SK-N-SH (cell line): ENCODE measurements at regions not wholly inside any gene's neighbourhood (a gene's known extent, or its start where the extent isn't known, plus 50 kb on each side); places are given as distances from the start of the nearest gene placed in this dataset.

Experiments
- CTCF ChIA-PET: fragments of 300-600, 350-600 bp; formaldehyde crosslinking; extraction: SDS; loops from one replicate; lab custom pipeline; 2021; lab: Yijun Ruan, JAX
- POLR2A ChIA-PET: fragments of 350-600 bp; sonication (Branson Sonifier 250); formaldehyde crosslinking; extraction: SDS; loops from one replicate; lab custom pipeline; 2020; ENCODE audit warnings: antibody characterized with exemption, inconsistent platforms; lab: Yijun Ruan, JAX
- DNase-seq: peaks from one replicate; pipeline ENCODE4 v3.0.0; 2012
- H2AFZ ChIP-seq: fragments of 200-600 bp; sonication (generic); 2 replicates; pipeline ENCODE4 v1.8.1; 2016; ENCODE audit warnings: antibody characterized with exemption, mild to moderate bottlenecking, low read depth
- H3F3A ChIP-seq: fragments of 200-600 bp; sonication (generic); replicated peaks from 2 replicates; pipeline ENCODE3; 2016; ENCODE audit warnings: antibody characterized with exemption, mild to moderate bottlenecking; ENCODE audit not compliant: insufficient read depth
- H3K27ac ChIP-seq, 2 experiments: fragments of 200-500 bp in 1 of 2; fragments of 200-600 bp in 1 of 2; sonication (Bioruptor generic) in 1 of 2; sonication (generic), shearing (Covaris generic) in 1 of 2; 2 replicates each; pipeline versions ENCODE4 v1.5.1 to v1.6.1; 2014 to 2016; ENCODE audit warnings: low read depth in 2 of 2, inconsistent platforms in 1 of 2, low read length in 1 of 2, mild to moderate bottlenecking in 1 of 2, mixed read lengths in 1 of 2
- H3K27me3 ChIP-seq: fragments of 200-600 bp; sonication (generic), shearing (Covaris generic); 2 replicates; pipeline ENCODE4 v1.6.1; 2016; ENCODE audit warnings: mixed run types; ENCODE audit not compliant: insufficient read depth
- H3K36me3 ChIP-seq, 2 experiments: fragments of 200-500 bp in 1 of 2; fragments of 200-600 bp in 1 of 2; sonication (Bioruptor generic) in 1 of 2; sonication (generic) in 1 of 2; replicated peaks in 1 of 2; 2 replicates each; pipeline versions ENCODE3 to v1.5.1; 2014 to 2016; ENCODE audit warnings: low read length in 1 of 2, mild to moderate bottlenecking in 1 of 2; ENCODE audit not compliant: insufficient read depth in 2 of 2, control insufficient read depth in 1 of 2
- H3K4me1 ChIP-seq, 2 experiments: fragments of 200-500 bp in 1 of 2; fragments of 200-600 bp in 1 of 2; sonication (Bioruptor generic) in 1 of 2; sonication (generic), shearing (Covaris generic) in 1 of 2; 2 replicates each; pipeline versions ENCODE4 v1.5.1 to v1.6.1; 2014 to 2016; ENCODE audit warnings: low read depth in 1 of 2, low read length in 1 of 2, mixed run types in 1 of 2; ENCODE audit not compliant: insufficient read depth in 2 of 2, control insufficient read depth in 1 of 2
- H3K4me2 ChIP-seq: fragments of 200-600 bp; sonication (generic), shearing (Covaris generic); 2 replicates; pipeline ENCODE4 v1.6.1; 2017; ENCODE audit warnings: mixed run types
- H3K4me3 ChIP-seq, 2 experiments: fragments of 200-500 bp in 1 of 2; fragments of 200-600 bp in 1 of 2; sonication (Bioruptor generic) in 1 of 2; sonication (generic), shearing (Covaris generic) in 1 of 2; 2 replicates each; pipeline versions ENCODE4 v1.5.1 to v1.8.1; 2014 to 2016; ENCODE audit warnings: low read depth in 2 of 2, inconsistent platforms in 1 of 2, low read length in 1 of 2, mild to moderate bottlenecking in 1 of 2, mixed read lengths in 1 of 2, moderate library complexity in 1 of 2
- H3K79me2 ChIP-seq: fragments of 200-600 bp; sonication (generic); 2 replicates; pipeline ENCODE4 v1.8.1; 2017; ENCODE audit warnings: mild to moderate bottlenecking; ENCODE audit not compliant: insufficient read depth
- H3K9ac ChIP-seq: fragments of 200-600 bp; sonication (generic); 2 replicates; pipeline ENCODE4 v1.6.1; 2017; ENCODE audit warnings: mixed run types
- H3K9me2 ChIP-seq: fragments of 200-600 bp; sonication (generic); 2 replicates; pipeline ENCODE4 v1.6.1; 2017; ENCODE audit warnings: mixed run types
- H3K9me3 ChIP-seq: fragments of 200-600 bp; sonication (generic); 2 replicates; pipeline ENCODE4 v1.6.1; 2017; ENCODE audit warnings: mixed run types, mild to moderate bottlenecking, moderate library complexity
- H4K20me1 ChIP-seq: fragments of 200-600 bp; sonication (generic); 2 replicates; pipeline ENCODE4 v1.6.1; 2017; ENCODE audit warnings: mild to moderate bottlenecking, mixed run types; ENCODE audit not compliant: insufficient read depth
- EP300 ChIP-seq, 2 experiments: IDR thresholded peaks; 2 replicates each; pipeline versions ENCODE4 v1.4.0 to v1.6.1; 2012; ENCODE audit warnings: borderline replicate concordance in 1 of 2, low read depth in 1 of 2, low read length in 1 of 2
- EZH2phosphoT487 ChIP-seq: fragments of 200-600 bp; sonication (generic); IDR thresholded peaks from 2 replicates; pipeline ENCODE4 v1.6.1; 2017; ENCODE audit warnings: low read depth, mixed run types, mild to moderate bottlenecking, antibody characterized with exemption, moderate library complexity, borderline replicate concordance
- FOXJ3 ChIP-seq: sonication (generic); formaldehyde crosslinking; IDR thresholded peaks from 2 replicates; pipeline ENCODE4 v1.5.1; 2020; ENCODE audit warnings: mild to moderate bottlenecking, missing genetic modification reagents
- FOXM1 ChIP-seq: IDR thresholded peaks from 2 replicates; pipeline ENCODE4 v1.4.0; 2012; ENCODE audit warnings: low read depth, mild to moderate bottlenecking
- GATA2 ChIP-seq: sonication (generic); formaldehyde crosslinking; IDR thresholded peaks from 2 replicates; pipeline ENCODE4 v1.5.0; 2020; ENCODE audit warnings: mild to moderate bottlenecking, missing genetic modification reagents
- JUND ChIP-seq: IDR thresholded peaks from 2 replicates; pipeline ENCODE4 v1.4.0; 2012
- MAX ChIP-seq: IDR thresholded peaks from 2 replicates; pipeline ENCODE4 v1.4.0; 2012; ENCODE audit warnings: low read depth
- MEF2A ChIP-seq: IDR thresholded peaks from 2 replicates; pipeline ENCODE4 v1.4.0; 2012; ENCODE audit warnings: low read depth, borderline replicate concordance
- NRF1 ChIP-seq: IDR thresholded peaks from 2 replicates; pipeline ENCODE4 v1.6.1; 2012; ENCODE audit warnings: low read depth, mild to moderate bottlenecking, low read length
- PBX3 ChIP-seq: IDR thresholded peaks from 2 replicates; pipeline ENCODE4; 2012
- RFX5 ChIP-seq: IDR thresholded peaks from 2 replicates; pipeline ENCODE4 v1.6.1; 2012; ENCODE audit warnings: mild to moderate bottlenecking, improper control_type of control experiment, low read length
- RXRA ChIP-seq: IDR thresholded peaks from 2 replicates; pipeline ENCODE4 v1.4.0; 2012; ENCODE audit warnings: low read depth, mild to moderate bottlenecking, borderline replicate concordance
- TCF12 ChIP-seq: IDR thresholded peaks from 2 replicates; pipeline ENCODE4 v1.4.0; 2012
- TEAD4 ChIP-seq: IDR thresholded peaks from 2 replicates; pipeline ENCODE4 v1.4.0; 2012; ENCODE audit warnings: mild to moderate bottlenecking, borderline replicate concordance; ENCODE audit not compliant: insufficient read depth
- USF2 ChIP-seq: fragments of 150-350 bp; IDR thresholded peaks from 2 replicates; pipeline ENCODE4 v1.6.1; 2017; ENCODE audit warnings: antibody characterized with exemption, low read length, low read depth, borderline replicate concordance
- YY1 ChIP-seq: IDR thresholded peaks from 2 replicates; pipeline ENCODE4 v1.4.0; 2012; ENCODE audit warnings: low read depth, mild to moderate bottlenecking
- ZBTB33 ChIP-seq: IDR thresholded peaks from 2 replicates; pipeline ENCODE4 v1.4.0; 2012; ENCODE audit warnings: low read depth, borderline replicate concordance
- WGBS: methylation state at CpG from one replicate; pipeline ENCODE4 v1.1.6; 2017; ENCODE audit warnings: low lambda C conversion rate; 5-methylcytosine and 5-hydroxymethylcytosine counted together
- TF ChIP-seq, protein P1 (sequence below): fragments of 150-350 bp; IDR thresholded peaks from 2 replicates; pipeline ENCODE4 v1.6.1; 2016; ENCODE audit warnings: mild to moderate bottlenecking, low read depth, low read length

DNA sequence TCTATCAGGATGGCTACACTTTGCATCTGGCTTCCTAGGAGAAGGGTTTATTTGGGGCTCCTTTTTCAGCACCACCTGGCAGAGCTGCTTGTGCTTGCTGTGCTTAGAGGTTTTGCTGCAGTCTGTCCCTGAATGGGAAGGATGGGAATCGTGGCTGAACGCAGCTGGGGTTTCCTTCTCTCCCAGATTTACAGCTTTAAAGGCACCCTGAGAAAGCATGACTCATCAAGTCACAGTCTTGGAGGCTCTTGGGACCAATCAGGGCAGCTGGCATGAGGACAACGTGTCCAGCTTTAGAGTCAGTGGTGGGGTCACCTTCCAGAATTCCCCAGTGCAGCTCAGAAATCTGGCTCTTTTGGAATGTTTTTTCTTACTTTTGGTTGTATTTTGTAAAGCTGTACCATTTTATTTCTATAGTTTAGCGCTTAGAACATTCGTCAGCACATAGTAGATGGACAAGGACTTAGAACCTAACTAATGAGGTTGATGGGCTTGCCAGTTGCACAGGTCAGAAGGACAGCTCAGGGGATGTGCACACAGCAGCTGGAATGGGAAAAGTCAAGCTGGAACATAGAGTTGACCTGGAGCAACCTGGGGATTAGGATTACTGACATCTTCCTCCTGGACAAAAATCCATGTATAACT lies 222.6 kb downstream of the PRDM2 start:
- CTCF ChIA-PET, result interaction anchor here (0.6 kb wide), 1 partner anchor 1165 kb away, joined by 3 read pairs; no protein-coding TSS in a partner anchor
- H3K4me2 ChIP-seq, result no peak overlapping the region
- H2AFZ ChIP-seq, result no peak overlapping the region
- POLR2A ChIA-PET, result no interaction called here
- no peaks in the 10 kb centered on the region for H3F3A ChIP-seq
- no peaks in the 10 kb centered on the region for H3K36me3 ChIP-seq
- no peak for DNase-seq
- no peak overlapping the region for H3K27ac ChIP-seq
- no peak overlapping the region for H3K4me3 ChIP-seq
- no peaks in the 10 kb centered on the region for H4K20me1 ChIP-seq
- 2% methylated on average over 4 of the region's 5 CpGs for WGBS
- H3K9ac ChIP-seq, result no peak overlapping the region
- H3K9me2 ChIP-seq, result no peaks in the 10 kb centered on the region
- no peaks in the 10 kb centered on the region for H3K27me3 ChIP-seq
- no peaks in the 10 kb centered on the region for H3K4me1 ChIP-seq
- H3K79me2 ChIP-seq, result no peaks in the 10 kb centered on the region
- no peaks in the 10 kb centered on the region for H3K9me3 ChIP-seq
- TF ChIP-seq RXRA, result no peak
- no peak for TF ChIP-seq JUND
- TF ChIP-seq, protein P1, sequence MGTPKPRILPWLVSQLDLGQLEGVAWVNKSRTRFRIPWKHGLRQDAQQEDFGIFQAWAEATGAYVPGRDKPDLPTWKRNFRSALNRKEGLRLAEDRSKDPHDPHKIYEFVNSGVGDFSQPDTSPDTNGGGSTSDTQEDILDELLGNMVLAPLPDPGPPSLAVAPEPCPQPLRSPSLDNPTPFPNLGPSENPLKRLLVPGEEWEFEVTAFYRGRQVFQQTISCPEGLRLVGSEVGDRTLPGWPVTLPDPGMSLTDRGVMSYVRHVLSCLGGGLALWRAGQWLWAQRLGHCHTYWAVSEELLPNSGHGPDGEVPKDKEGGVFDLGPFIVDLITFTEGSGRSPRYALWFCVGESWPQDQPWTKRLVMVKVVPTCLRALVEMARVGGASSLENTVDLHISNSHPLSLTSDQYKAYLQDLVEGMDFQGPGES, result no peak
- no peak for TF ChIP-seq USF2
- no peak for TF ChIP-seq TEAD4
- no peak for TF ChIP-seq PBX3
- no peak for TF ChIP-seq TCF12
- no peak for TF ChIP-seq ZBTB33
- no peak for TF ChIP-seq FOXM1

GRCh38 chr1:13926556-13926955 lies 226.6 kb downstream of the PRDM2 start:
- Histone ChIP-seq H3K79me2 (no peaks in the 10 kb centered on the region), H3K4me1 (no peaks in the 10 kb centered on the region), H3K9me3 (no peaks in the 10 kb centered on the region), H3K4me2 (no peak overlapping the region), H4K20me1 (no peaks in the 10 kb centered on the region), H3K27ac (no peak overlapping the region), H3K9ac (no peak overlapping the region), H3K27me3 (no peaks in the 10 kb centered on the region), H3K9me2 (no peaks in the 10 kb centered on the region), H3K36me3 (no peaks in the 10 kb centered on the region), H3F3A (no peaks in the 10 kb centered on the region), H2AFZ (no peak overlapping the region), H3K4me3 (no peak overlapping the region)
- no peak for DNase-seq
- TF ChIP-seq MAX (no peak), YY1 (no peak), RFX5 (no peak), EP300 (IDR thresholded peaks at IDR 0.05; ENCODE audit: borderline replicate concordance in 1 of 2, low read depth in 1 of 2, low read length in 1 of 2) (no peak), FOXJ3 (CRISPR knock-in tag) (no peak), USF2 (no peak), MEF2A (no peak), PBX3 (no peak), FOXM1 (no peak), TEAD4 (no peak), NRF1 (no peak), EZH2phosphoT487 (no peak), GATA2 (CRISPR knock-in tag) (no peak)
- ChIA-PET CTCF (interaction anchor here (1.3 kb wide), 1 partner anchor 33 kb away, joined by 3 read pairs; no protein-coding TSS in a partner anchor), POLR2A (no interaction called here)
